ENCODE measurements at regions not wholly inside any gene's neighbourhood (a gene's known extent, or its start where the extent isn't known, plus 50 kb on each side); places are given as distances from the start of the nearest gene placed in this dataset.

DNA sequence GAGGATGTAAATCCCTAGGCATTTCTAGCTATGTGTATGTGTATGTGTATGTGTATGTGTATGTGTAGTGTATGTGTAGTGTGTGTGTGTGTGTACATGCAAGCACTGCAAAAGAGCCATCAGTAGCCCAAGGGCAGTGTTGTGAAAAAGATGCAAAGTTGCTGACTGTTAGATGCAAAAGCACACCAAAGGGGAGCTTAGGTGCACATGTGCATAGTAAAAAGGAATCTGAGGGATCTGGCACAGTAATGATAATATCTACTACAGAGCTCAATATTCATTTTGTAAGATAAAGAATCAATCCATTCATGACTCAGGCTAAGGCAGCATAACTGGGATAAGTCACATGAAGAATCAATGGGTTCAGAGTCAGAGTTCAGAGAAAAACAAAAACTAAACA lies 80.2 kb downstream of the TMEM47 start:
- H3K27ac ChIP-seq, result no peak overlapping the region
- H3K4me3 ChIP-seq, result no peak overlapping the region
- DNase-seq (ENCODE audit: low read depth in 1 of 2, low spot score in 2 of 2), result no peak
- no peaks in the 10 kb centered on the region for H3K27me3 ChIP-seq (replicated peaks)
- H3K36me3 ChIP-seq, result no peaks in the 10 kb centered on the region
- H3K4me1 ChIP-seq (replicated peaks), result no peaks in the 10 kb centered on the region
- H3K9me3 ChIP-seq (replicated peaks), result no peaks in the 10 kb centered on the region

DNA sequence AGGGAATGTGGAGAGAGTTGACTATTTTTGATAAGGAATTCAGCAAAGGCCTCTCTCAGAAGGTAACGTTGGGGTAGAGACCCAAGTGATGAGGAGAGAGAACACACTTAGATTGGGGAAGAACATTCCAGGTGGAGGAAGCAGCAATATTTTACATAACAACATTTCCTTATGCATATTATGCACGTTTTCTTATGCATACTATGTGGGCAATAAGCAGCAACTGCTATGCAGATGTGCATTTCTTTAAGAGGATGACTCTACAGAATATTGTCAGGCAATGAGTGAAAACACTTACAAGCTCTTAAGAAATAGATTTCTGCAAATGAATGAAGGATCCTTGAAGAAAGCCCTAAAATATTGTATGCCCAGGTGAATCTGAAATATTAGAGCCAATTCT lies 91.1 kb downstream of the TMEM47 start:
- no peak overlapping the region for H3K27ac ChIP-seq
- DNase-seq (ENCODE audit: low read depth in 1 of 2, low spot score in 2 of 2), result no peak

DNA sequence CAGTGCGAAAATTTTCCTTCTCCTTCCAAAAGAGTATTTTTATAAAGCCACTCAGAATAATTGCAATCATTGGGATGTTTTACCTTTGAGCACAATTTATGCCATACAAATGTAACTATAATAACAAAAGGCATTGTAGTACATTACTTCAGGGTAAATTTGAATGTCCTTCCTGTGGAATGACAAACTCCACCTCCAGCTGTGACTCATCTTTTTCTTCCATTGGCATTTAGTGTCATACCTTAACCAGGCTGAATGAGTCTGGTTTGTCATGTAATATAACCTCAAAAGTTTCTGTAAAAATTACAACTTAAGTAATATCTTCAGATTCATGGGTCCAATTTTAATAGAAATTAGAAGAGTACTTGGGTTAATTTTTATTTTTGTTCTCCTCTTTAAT lies 93.3 kb downstream of the TMEM47 start:
- no peak for DNase-seq (ENCODE audit: low read depth in 1 of 2, low spot score in 2 of 2)
- Histone ChIP-seq H3K36me3 (no peaks in the 10 kb centered on the region), H3K4me3 (no peak overlapping the region), H3K27me3 (replicated peaks) (no peaks in the 10 kb centered on the region), H3K27ac (no peak overlapping the region), H3K4me1 (replicated peaks) (no peaks in the 10 kb centered on the region), H3K9me3 (replicated peaks) (no peaks in the 10 kb centered on the region)

More for the DNA sequence above, 91.1 kb downstream of the TMEM47 start:
- no peaks in the 10 kb centered on the region for H3K4me1 ChIP-seq (replicated peaks)
- no peak overlapping the region for H3K4me3 ChIP-seq
- no peaks in the 10 kb centered on the region for H3K27me3 ChIP-seq (replicated peaks)
- no peaks in the 10 kb centered on the region for H3K9me3 ChIP-seq (replicated peaks)
- no peaks in the 10 kb centered on the region for H3K36me3 ChIP-seq

DNA sequence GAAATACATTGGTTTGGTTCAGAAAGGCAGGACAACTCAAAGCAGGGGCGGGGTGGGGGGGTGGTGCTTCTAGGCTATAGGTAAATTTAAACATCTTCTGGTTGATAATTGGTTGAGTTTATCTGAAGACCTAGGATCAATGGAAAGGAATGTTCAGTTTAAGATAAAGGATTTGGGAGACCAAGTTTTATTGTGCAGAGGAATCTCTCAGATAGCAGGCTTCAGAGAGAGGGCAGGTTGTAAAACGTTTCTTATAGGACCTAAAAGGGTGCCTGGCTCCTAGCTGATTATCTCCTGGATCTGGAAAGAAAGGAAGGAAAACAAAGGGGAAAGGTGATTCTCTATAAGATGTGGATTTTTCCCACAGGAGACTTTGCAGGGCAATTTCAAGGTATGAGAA lies 94.0 kb downstream of the TMEM47 start:
- H3K36me3 ChIP-seq, result no peaks in the 10 kb centered on the region

DNA sequence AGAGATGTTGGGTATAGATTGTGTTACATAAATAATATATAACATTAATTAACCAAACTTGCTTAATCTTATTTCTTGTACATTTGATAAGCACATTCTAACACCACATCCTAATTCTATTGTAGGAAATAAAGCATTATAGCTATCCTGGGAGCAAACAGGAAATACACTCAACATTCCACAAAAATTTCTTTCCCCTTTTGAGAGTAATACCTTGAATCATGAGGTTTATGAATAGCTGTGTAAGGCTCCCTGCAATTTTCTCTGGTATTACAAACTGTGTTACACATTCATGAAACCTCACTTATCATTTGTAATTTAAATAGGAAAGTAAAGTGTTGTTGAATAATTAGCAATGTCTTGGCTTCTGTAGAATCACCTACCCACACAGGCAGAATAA lies 95.1 kb downstream of the TMEM47 start:
- DNase-seq (ENCODE audit: low read depth in 1 of 2, low spot score in 2 of 2), result no peak
- Histone ChIP-seq H3K27me3 (replicated peaks) (no peaks in the 10 kb centered on the region), H3K4me1 (replicated peaks) (no peaks in the 10 kb centered on the region), H3K27ac (peak overlapping the region; percentile 17; the same call in 1 of the 2 replicates), H3K9me3 (replicated peaks) (no peaks in the 10 kb centered on the region), H3K4me3 (no peak overlapping the region), H3K36me3 (no peaks in the 10 kb centered on the region)

More for the DNA sequence above, 94.0 kb downstream of the TMEM47 start:
- Histone ChIP-seq H3K27me3 (replicated peaks) (no peaks in the 10 kb centered on the region), H3K4me1 (replicated peaks) (no peaks in the 10 kb centered on the region), H3K27ac (no peak overlapping the region), H3K9me3 (replicated peaks) (no peaks in the 10 kb centered on the region), H3K4me3 (no peak overlapping the region)
- no peak for DNase-seq (ENCODE audit: low read depth in 1 of 2, low spot score in 2 of 2)

- H3K27me3 ChIP-seq (replicated peaks), result no peaks in the 10 kb centered on the region
- no peak overlapping the region for H3K4me3 ChIP-seq
- no peaks in the 10 kb centered on the region for H3K36me3 ChIP-seq
- H3K27ac ChIP-seq, result no peak overlapping the region
- H3K4me1 ChIP-seq (replicated peaks), result no peaks in the 10 kb centered on the region
- no peaks in the 10 kb centered on the region for H3K9me3 ChIP-seq (replicated peaks)
- DNase-seq (ENCODE audit: low read depth in 1 of 2, low spot score in 2 of 2), result no peak
Observed at GRCh38 chrX:34560180-34560579, 96.9 kb downstream of the TMEM47 start.

DNA sequence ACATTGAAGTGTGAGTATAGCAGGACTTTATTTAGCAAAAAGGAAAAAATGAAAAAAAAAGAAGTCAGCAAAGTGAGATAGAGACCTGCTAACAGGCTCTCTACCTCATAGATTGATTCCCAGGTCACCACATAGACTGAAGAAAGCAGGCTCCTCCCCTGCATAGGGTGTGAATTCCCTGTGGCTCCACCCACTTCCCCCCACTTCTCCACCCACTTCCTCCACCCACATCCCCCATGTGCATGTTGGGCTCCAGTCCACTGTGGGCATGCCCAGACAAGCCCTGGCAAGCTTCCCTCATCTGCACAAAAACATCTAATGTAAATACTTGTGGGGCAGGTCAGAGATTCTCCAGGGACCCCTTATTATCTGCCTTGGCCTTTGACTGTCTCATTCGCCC lies 97.8 kb downstream of the TMEM47 start:
- Histone ChIP-seq H3K36me3 (no peaks in the 10 kb centered on the region), H3K4me1 (replicated peaks) (no peaks in the 10 kb centered on the region), H3K4me3 (no peak overlapping the region), H3K9me3 (replicated peaks) (no peaks in the 10 kb centered on the region), H3K27ac (no peak overlapping the region), H3K27me3 (replicated peaks) (no peaks in the 10 kb centered on the region)
- no peak for DNase-seq (ENCODE audit: low read depth in 1 of 2, low spot score in 2 of 2)

- H3K4me1 ChIP-seq (replicated peaks), result no peaks in the 10 kb centered on the region
- no peaks in the 10 kb centered on the region for H3K27me3 ChIP-seq (replicated peaks)
- H3K36me3 ChIP-seq, result no peaks in the 10 kb centered on the region
- H3K9me3 ChIP-seq (replicated peaks), result no peaks in the 10 kb centered on the region
- no peak for DNase-seq (ENCODE audit: low read depth in 1 of 2, low spot score in 2 of 2)
- H3K4me3 ChIP-seq, result no peak overlapping the region
- H3K27ac ChIP-seq, result no peak overlapping the region
Observed at GRCh38 chrX:34557733-34558132, 99.4 kb downstream of the TMEM47 start.

DNA sequence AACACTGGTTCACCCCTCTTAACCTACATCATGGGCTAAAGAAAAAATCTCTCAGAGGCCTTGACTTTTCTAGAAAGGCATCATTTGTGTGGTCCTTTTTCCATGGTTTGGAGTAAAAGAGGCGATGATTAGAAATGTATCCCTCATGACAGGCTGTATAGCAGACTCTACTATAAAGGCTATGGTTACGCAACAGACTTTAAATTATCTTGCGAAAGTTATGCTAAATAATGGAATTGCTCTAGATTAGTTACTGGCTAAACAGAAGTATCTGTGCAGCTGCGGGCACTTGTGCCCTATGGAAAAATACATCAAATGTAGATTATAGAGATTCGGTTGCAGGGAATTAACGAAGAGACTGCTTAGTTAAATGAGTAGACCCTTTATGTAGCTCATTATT lies 101.6 kb downstream of the TMEM47 start:
- Histone ChIP-seq H3K4me1 (replicated peaks) (no peaks in the 10 kb centered on the region), H3K4me3 (no peak overlapping the region), H3K27ac (no peak overlapping the region), H3K27me3 (replicated peaks) (no peaks in the 10 kb centered on the region), H3K36me3 (no peaks in the 10 kb centered on the region), H3K9me3 (replicated peaks) (no peaks in the 10 kb centered on the region)
- no peak for DNase-seq (ENCODE audit: low read depth in 1 of 2, low spot score in 2 of 2)

- H3K36me3 ChIP-seq, result no peaks in the 10 kb centered on the region
- no peak overlapping the region for H3K4me3 ChIP-seq
- no peak for DNase-seq (ENCODE audit: low read depth in 1 of 2, low spot score in 2 of 2)
- no peak overlapping the region for H3K27ac ChIP-seq
- H3K27me3 ChIP-seq (replicated peaks), result no peaks in the 10 kb centered on the region
- no peaks in the 10 kb centered on the region for H3K9me3 ChIP-seq (replicated peaks)
- no peaks in the 10 kb centered on the region for H3K4me1 ChIP-seq (replicated peaks)
Observed at GRCh38 chrX:34546366-34546765, 110.7 kb downstream of the TMEM47 start.

GRCh38 chrX:34528081-34528480 lies 129.0 kb downstream of the TMEM47 start:
- no peaks in the 10 kb centered on the region for H3K4me1 ChIP-seq (replicated peaks)
- H3K27me3 ChIP-seq (replicated peaks), result no peaks in the 10 kb centered on the region
- H3K4me3 ChIP-seq, result no peak overlapping the region
- no peaks in the 10 kb centered on the region for H3K9me3 ChIP-seq (replicated peaks)
- no peak overlapping the region for H3K27ac ChIP-seq
- no peak for DNase-seq (ENCODE audit: low read depth in 1 of 2, low spot score in 2 of 2)
- no peaks in the 10 kb centered on the region for H3K36me3 ChIP-seq

DNA sequence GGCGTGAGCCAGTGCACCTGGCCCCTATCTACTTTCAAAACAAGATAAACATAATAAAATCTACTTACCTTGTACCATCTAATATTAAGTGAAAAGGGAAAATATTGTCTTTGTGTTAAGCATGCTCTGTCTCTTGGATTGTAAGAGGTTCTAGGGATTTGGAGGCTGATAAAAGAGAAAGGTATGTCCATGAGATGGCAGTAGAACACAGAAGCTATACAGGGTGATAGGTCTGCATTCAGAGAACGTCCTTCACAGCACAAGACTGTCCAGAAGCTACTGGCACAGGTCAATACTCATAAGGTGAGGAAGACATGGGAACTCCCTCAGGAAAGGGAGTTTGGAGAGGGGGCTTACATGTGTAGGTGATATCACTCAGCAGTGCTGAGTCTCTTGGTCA lies 135.5 kb downstream of the TMEM47 start:
- DNase-seq (ENCODE audit: low read depth in 1 of 2, low spot score in 2 of 2), result no peak
- Histone ChIP-seq H3K27me3 (replicated peaks) (no peaks in the 10 kb centered on the region), H3K4me1 (replicated peaks) (no peaks in the 10 kb centered on the region)

GRCh38 chrX:34509394-34509793 lies 147.7 kb downstream of the TMEM47 start:
- no peaks in the 10 kb centered on the region for H3K9me3 ChIP-seq (replicated peaks)

More for the DNA sequence above, 135.5 kb downstream of the TMEM47 start:
- Histone ChIP-seq H3K4me3 (no peak overlapping the region), H3K9me3 (replicated peaks) (no peaks in the 10 kb centered on the region), H3K36me3 (no peaks in the 10 kb centered on the region), H3K27ac (no peak overlapping the region)

DNA sequence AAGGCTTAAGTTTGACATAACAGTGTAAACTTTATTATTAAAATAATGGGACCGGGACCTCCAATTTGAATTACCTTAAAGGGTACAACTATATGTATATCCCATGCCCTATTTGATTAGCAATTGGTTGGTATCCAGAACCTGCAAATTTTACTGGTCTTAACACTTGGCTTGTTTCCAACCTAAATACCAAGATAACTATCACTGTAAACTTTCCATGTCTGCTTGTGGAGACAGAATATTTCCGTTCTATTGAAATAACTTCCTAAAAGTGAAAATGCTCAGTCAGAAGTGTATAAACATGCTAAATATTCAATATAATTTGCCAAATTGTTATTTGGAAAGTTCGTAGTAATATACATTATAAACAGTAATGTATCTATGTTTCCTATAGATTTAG lies 154.0 kb downstream of the TMEM47 start:
- H3K36me3 ChIP-seq, result no peaks in the 10 kb centered on the region
- H3K27ac ChIP-seq, result no peak overlapping the region
- H3K27me3 ChIP-seq (replicated peaks), result no peaks in the 10 kb centered on the region
- no peak overlapping the region for H3K4me3 ChIP-seq
- DNase-seq (ENCODE audit: low read depth in 1 of 2, low spot score in 2 of 2), result no peak
- no peaks in the 10 kb centered on the region for H3K4me1 ChIP-seq (replicated peaks)
- H3K9me3 ChIP-seq (replicated peaks), result no peaks in the 10 kb centered on the region

More at GRCh38 chrX:34509394-34509793, 147.7 kb downstream of the TMEM47 start:
- H3K27me3 ChIP-seq (replicated peaks), result no peaks in the 10 kb centered on the region
- H3K27ac ChIP-seq, result no peak overlapping the region
- no peaks in the 10 kb centered on the region for H3K4me1 ChIP-seq (replicated peaks)
- H3K36me3 ChIP-seq, result no peaks in the 10 kb centered on the region
- no peak for DNase-seq (ENCODE audit: low read depth in 1 of 2, low spot score in 2 of 2)
- no peak overlapping the region for H3K4me3 ChIP-seq

GRCh38 chrX:34493086-34493485 lies 164.0 kb downstream of the TMEM47 start:
- no peaks in the 10 kb centered on the region for H3K27me3 ChIP-seq (replicated peaks)
- no peak overlapping the region for H3K4me3 ChIP-seq
- no peak overlapping the region for H3K27ac ChIP-seq
- no peak for DNase-seq (ENCODE audit: low read depth in 1 of 2, low spot score in 2 of 2)
- H3K36me3 ChIP-seq, result no peaks in the 10 kb centered on the region
- no peaks in the 10 kb centered on the region for H3K4me1 ChIP-seq (replicated peaks)
- no peaks in the 10 kb centered on the region for H3K9me3 ChIP-seq (replicated peaks)

All from SJSA1 (cell line).